Breast epithelium (tissue), 4 donors: ENCODE measurements at regions not wholly inside any gene's neighbourhood (a gene's known extent, or its start where the extent isn't known, plus 50 kb on each side); places are given as distances from the start of the nearest gene placed in this dataset.

ENCODE experiments used
- DNase-seq, 2 donors: peaks; one replicate each; pipeline ENCODE4 v3.0.0-alpha.2; 2019; ENCODE audit warnings: low spot score in 2 of 2
- H3K27ac ChIP-seq, 2 donors: fragments of 200-600 bp; sonication (generic) in 1 of 2; one replicate each; pipeline ENCODE4 v1.5.1; 2016 to 2019; ENCODE audit warnings: mild to moderate bottlenecking in 1 of 2
- H3K27me3 ChIP-seq, 2 donors: fragments of 200-600 bp; sonication (generic) in 1 of 2; one replicate each; pipeline versions ENCODE4 v1.5.1 to v1.6.0; 2017 to 2019; ENCODE audit warnings: control low read depth in 1 of 2, mild to moderate bottlenecking in 1 of 2
- H3K36me3 ChIP-seq: fragments of 200-600 bp; one replicate; pipeline ENCODE4 v1.5.1; 2019
- H3K4me1 ChIP-seq, 2 donors: fragments of 200-600 bp; sonication (generic); one replicate each; pipeline ENCODE4 v1.5.1; 2016 to 2019; ENCODE audit warnings: control low read depth in 1 of 2
- H3K4me3 ChIP-seq, 3 donors: fragments of 200-600 bp; sonication (generic); 1 replicate in 2 of 3; 2 replicates in 1 of 3; pipeline ENCODE4 v1.5.1; 2016 to 2019; ENCODE audit warnings: mild to moderate bottlenecking in 3 of 3, moderate library complexity in 2 of 3
- H3K9me3 ChIP-seq, 2 donors: fragments of 200-600 bp; sonication (generic) in 1 of 2; one replicate each; pipeline ENCODE4 v1.5.1; 2016 to 2019; ENCODE audit warnings: control low read depth in 1 of 2
- CTCF ChIP-seq, 3 donors: fragments of 450-650 bp; IDR thresholded peaks; one replicate each; pipeline ENCODE4 v1.5.1; 2016 to 2017; ENCODE audit warnings: antibody characterized with exemption in 3 of 3, mild to moderate bottlenecking in 3 of 3, moderate library complexity in 3 of 3
- POLR2A ChIP-seq: fragments of 450-650 bp; IDR thresholded peaks from one replicate; pipeline ENCODE4 v1.6.1; 2016; ENCODE audit warnings: antibody characterized with exemption, mild to moderate bottlenecking, moderate library complexity
- POLR2AphosphoS5 ChIP-seq, 3 donors: sonication (generic); formaldehyde crosslinking; IDR thresholded peaks; one replicate each; pipeline ENCODE4 v1.6.1; 2017; ENCODE audit warnings: antibody characterized with exemption in 3 of 3
- intact Hi-C: fragments of 100-400 bp; cut with DNase I; formaldehyde crosslinking; loops from one replicate; pipeline ENCODE4 v1.15.1; 2023; ENCODE audit warnings: low total_unique reads

- H3K36me3 ChIP-seq, result no peaks in the 10 kb centered on the region
- no peaks in the 10 kb centered on the region for H3K9me3 ChIP-seq
- no peak for TF ChIP-seq CTCF (IDR thresholded peaks at IDR 0.05)
- no peaks in the 10 kb centered on the region for H3K27me3 ChIP-seq
- DNase-seq, result no peak
- intact Hi-C loops, result no loop called here
- no peak overlapping the region for H3K27ac ChIP-seq
- no peaks in the 10 kb centered on the region for H3K4me1 ChIP-seq
- H3K4me3 ChIP-seq, result no peak overlapping the region
Observed at GRCh38 chr3:159172473-159172872, 370.6 kb downstream of the MFSD1 start.

- TF ChIP-seq CTCF (IDR thresholded peaks at IDR 0.05), result no peak
- TF ChIP-seq POLR2AphosphoS5 (IDR thresholded peaks at IDR 0.05), result no peak
- no peak for TF ChIP-seq POLR2A
- Histone ChIP-seq H3K9me3 (no peaks in the 10 kb centered on the region), H3K36me3 (no peaks in the 10 kb centered on the region), H3K4me1 (no peaks in the 10 kb centered on the region), H3K27me3 (no peaks in the 10 kb centered on the region), H3K27ac (no peak overlapping the region), H3K4me3 (no peak overlapping the region)
- intact Hi-C loops, result no loop called here
- no peak for DNase-seq
Observed at GRCh38 chr3:159174715-159175692, 373.1 kb downstream of the MFSD1 start.

GRCh38 chr3:159178209-159178897 lies 376.5 kb downstream of the MFSD1 start:
- TF ChIP-seq POLR2A (no peak), CTCF (IDR thresholded peaks at IDR 0.05) (no peak), POLR2AphosphoS5 (IDR thresholded peaks at IDR 0.05) (no peak)
- H3K27me3 ChIP-seq, result no peaks in the 10 kb centered on the region
- intact Hi-C loops, result no loop called here

GRCh38 chr3:159182961-159183360 lies 381.1 kb downstream of the MFSD1 start:
- H3K9me3 ChIP-seq, result no peaks in the 10 kb centered on the region
- TF ChIP-seq POLR2AphosphoS5 (IDR thresholded peaks at IDR 0.05) (no peak), CTCF (IDR thresholded peaks at IDR 0.05) (no peak), POLR2A (no peak)
- no peaks in the 10 kb centered on the region for H3K27me3 ChIP-seq
- H3K4me1 ChIP-seq, result no peaks in the 10 kb centered on the region
- no peak overlapping the region for H3K4me3 ChIP-seq
- H3K36me3 ChIP-seq, result no peaks in the 10 kb centered on the region
- intact Hi-C loops, result no loop called here
- DNase-seq, result no peak
- no peak overlapping the region for H3K27ac ChIP-seq

More at GRCh38 chr3:159178209-159178897, 376.5 kb downstream of the MFSD1 start:
- Histone ChIP-seq H3K9me3 (no peaks in the 10 kb centered on the region), H3K27ac (no peak overlapping the region), H3K36me3 (no peaks in the 10 kb centered on the region), H3K4me1 (no peaks in the 10 kb centered on the region), H3K4me3 (no peak overlapping the region)
- DNase-seq, result no peak
